ENCODE measurements at regions not wholly inside any gene's neighbourhood (a gene's known extent, or its start where the extent isn't known, plus 50 kb on each side); places are given as distances from the start of the nearest gene placed in this dataset.
"Not testable (repeated sequence)": the region's sequence is repeated elsewhere in the genome, so short reads cannot be mapped to it uniquely, and the experiment has no call there.

- intact Hi-C loops (cut with DNase I): no loop called here
- DNase-seq (no peak), ATAC-seq (no peak)
Measured at GRCh38 chr13:84812078-84812477, 929.8 kb upstream of the SLITRK1 start.

GRCh38 chr13:84810781-84811180 lies 928.5 kb upstream of the SLITRK1 start:
- ATAC-seq (no peak), DNase-seq (no peak)
- intact Hi-C loops (cut with DNase I): no loop called here

- DNase-seq: no peak
- no peak for ATAC-seq
- intact Hi-C loops (cut with DNase I): no loop called here
Measured at GRCh38 chr13:84802073-84802472, 919.8 kb upstream of the SLITRK1 start.

DNA sequence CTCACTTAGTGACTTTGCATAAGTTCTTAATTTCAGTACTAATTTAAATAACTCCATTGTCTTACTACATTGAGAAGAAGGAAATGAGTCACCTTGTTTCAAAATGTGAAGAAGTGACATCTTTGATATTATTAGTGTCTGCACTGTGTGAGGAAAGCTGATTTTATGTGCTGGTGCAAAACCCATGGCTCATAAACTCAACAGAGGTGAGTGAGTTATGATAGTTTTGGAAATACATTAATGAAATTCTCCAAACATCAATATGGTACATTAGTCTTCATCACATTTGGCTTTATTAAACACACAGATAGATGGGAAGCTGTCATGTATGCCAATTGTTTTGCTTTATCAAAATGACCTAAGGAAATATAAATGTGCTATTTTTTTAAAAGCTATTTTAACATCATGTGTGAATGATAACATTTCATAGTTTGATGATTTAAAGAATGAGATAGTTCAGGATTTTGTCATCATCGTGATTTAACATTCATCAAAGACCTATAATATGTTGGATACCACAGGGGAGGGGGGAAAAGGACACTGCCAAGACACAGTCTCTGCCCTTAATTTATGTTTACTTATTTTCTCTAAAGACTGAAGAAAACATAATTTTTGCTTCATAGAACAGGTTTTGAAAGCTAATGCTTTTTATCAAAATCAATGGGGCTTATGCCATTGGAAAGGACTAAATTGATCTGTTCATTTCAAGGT lies 902.3 kb upstream of the SLITRK1 start:
- no peak for ATAC-seq
- DNase-seq: no peak
- intact Hi-C loops (cut with DNase I): no loop called here

- ATAC-seq (no peak), DNase-seq (no peak)
- intact Hi-C loops (cut with DNase I): no loop called here
Measured at GRCh38 chr13:84777316-84777715, 895.0 kb upstream of the SLITRK1 start.

- DNase-seq (no peak), ATAC-seq (no peak)
- intact Hi-C loops (cut with DNase I): no loop called here
Measured at GRCh38 chr13:84776593-84776992, 894.3 kb upstream of the SLITRK1 start.

DNA sequence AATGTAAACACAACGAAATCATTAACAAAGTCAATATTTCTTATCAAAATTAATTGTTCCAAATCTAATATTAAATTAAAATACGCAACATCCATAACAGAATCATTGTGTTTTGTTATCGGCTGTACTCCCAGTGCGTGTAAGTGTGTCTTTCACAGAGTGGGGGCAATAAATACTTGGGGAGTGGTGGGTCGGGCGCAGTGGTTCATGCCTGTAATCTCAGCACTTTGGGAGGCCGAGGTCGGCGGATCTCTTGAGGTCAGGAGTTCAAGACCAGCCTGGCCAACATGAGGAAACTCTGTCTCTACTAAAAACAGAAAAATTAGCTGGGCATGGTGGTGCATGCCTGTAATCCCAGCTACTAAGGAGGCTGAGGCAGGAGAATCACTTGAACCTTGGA lies 893.6 kb upstream of the SLITRK1 start:
- DNase-seq; intact Hi-C loops (cut with DNase I): not testable (repeated sequence)

DNA sequence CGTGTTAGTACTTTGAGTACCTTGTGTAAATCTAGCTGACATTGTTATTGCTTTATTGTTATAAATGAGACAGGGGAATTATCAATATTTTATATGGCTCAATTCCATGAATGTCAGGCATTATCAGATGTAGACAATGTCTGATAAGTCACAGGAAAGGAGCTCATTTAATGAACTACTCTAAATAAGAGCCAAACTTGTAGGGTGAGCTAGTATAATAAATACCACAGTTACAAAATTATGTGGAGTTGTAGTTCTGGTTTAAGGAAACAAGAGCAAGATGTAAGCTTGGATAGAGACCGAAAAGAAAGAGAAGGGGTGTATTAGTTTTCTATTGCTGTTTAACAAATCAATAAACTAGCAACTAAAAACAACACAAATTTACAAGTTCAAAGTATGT lies 891.8 kb upstream of the SLITRK1 start:
- intact Hi-C loops (cut with DNase I): no loop called here
- DNase-seq (no peak), ATAC-seq (no peak)

More for the DNA sequence above, 893.6 kb upstream of the SLITRK1 start:
- not testable (repeated sequence) for ATAC-seq

DNA sequence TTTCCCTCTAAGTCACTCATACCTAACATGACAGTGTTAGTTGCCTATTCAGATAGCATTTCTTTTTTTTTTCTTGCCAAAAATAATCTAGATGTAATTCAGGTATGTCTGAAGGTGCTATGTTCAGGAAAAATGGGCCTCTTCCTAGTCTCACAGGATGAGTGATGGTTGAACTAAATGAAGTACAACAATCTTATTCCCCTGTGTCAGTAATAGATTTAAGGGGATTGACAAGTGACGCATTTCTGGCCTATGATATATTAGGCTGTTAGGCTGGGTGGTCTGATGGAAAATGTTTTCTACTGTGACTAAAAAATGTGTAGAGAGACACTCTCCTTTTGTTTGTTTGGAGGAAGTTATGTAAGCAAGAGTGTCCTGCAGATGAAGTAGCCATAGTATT lies 878.7 kb upstream of the SLITRK1 start:
- ATAC-seq (no peak), DNase-seq (no peak)
- intact Hi-C loops (cut with DNase I): no loop called here

DNA sequence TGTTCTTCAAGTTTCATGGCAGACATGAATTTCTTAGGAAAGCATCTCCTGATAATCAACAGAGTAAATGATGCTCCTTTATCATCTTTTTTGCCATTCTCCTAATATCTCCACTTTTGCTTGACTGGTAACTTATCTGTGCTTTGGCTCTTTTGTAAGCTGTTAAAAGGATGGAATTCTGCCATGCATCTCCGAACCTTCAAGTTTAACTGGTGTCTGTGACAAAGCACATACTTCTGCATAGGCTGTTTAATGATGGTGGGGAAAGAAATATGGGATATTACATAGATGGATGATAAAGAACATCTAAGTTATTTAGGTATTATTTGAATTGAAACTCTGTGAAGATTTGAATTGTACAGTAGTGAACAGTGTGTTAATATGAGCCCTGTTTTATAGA lies 866.9 kb upstream of the SLITRK1 start:
- ATAC-seq: peak in 1 of 2 donors; percentile 82
- intact Hi-C loops (cut with DNase I): no loop called here
- DNase-seq: no peak

DNA sequence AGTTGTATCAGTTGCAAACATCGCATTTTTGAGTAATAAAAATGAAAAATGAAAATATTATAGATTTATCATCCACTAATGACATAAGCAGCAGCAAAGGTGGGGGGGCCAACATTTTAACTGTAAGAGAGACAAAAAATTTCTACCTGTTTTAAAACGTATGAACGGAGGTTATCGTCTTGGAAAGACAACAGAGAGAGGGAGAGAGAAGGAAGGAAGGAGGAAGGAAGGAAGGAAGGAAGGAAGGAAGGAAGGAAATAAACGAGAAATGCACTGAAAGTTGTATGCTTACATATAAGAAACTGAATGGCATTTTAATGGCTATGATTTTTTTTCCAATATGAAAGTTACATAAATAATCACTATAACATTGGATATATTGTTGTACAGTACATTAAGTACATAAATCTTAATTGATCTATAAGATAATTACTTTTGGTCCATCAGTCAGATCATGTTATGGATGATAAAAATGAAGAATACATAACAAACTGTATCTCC lies 862.8 kb upstream of the SLITRK1 start:
- ATAC-seq (no peak), DNase-seq (no peak)
- intact Hi-C loops (cut with DNase I): no loop called here

DNA sequence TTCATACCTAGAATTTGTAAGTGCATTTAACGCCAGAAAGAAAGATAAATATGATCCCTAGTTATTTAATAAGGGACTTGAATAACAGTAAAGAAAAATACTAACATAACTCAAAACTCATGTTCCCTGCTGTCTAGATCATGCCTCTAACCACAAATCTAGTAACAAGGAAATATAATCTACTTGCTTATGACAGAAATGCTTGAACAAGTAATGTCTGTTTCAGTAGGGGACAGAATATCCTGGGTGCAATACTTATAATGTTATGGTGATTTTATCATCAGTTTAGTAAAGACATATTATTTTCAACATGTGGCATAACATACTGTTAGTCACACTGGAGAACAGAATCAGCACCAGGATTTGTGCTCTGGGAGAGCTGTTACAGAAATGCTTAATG lies 861.9 kb upstream of the SLITRK1 start:
- DNase-seq (no peak), ATAC-seq (no peak)
- intact Hi-C loops (cut with DNase I): no loop called here

DNA sequence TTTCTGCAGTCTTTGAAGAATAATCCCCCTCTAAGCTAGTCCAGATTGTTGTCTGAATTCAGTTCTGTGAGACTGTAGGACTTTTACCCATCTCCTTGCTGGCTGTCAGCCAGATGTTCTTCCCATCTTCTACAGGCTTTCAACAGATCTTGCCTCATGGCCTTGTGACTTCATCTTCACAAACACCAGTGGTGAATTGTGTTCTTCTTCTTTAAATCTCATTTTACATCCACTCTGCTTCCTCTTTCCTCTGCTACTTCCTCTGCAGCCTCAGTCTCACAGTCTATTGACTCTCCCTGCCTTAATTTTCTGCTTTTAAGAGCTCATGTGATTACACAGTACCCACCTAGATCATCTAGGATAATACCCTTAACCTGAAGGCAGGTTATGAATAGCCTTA lies 859.0 kb upstream of the SLITRK1 start:
- DNase-seq (no peak), ATAC-seq (no peak)
- intact Hi-C loops (cut with DNase I): no loop called here

- intact Hi-C loops (cut with DNase I): no loop called here
- ATAC-seq (no peak), DNase-seq (no peak)
Measured at GRCh38 chr13:84739021-84739420, 856.7 kb upstream of the SLITRK1 start.

DNA sequence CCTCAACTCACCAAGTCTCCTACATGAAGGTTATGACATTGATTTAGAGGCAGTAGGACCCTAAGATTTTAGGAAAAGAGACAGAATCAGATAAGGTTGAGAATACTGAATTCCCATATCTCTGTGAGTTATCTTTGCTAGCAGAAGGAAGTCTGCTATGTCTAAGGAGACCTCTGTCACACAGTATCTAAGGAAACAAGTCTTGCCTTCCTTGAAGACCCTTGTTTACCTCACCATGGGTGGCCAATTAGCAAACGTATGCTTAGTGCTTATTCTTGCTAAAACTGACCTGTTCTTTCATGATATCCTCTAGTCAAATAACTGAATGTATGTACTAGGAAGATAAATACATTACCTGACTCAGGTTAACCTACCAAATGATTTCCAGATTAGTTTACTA lies 855.4 kb upstream of the SLITRK1 start:
- ATAC-seq: no peak
- intact Hi-C loops (cut with DNase I): no loop called here
- DNase-seq: no peak

DNA sequence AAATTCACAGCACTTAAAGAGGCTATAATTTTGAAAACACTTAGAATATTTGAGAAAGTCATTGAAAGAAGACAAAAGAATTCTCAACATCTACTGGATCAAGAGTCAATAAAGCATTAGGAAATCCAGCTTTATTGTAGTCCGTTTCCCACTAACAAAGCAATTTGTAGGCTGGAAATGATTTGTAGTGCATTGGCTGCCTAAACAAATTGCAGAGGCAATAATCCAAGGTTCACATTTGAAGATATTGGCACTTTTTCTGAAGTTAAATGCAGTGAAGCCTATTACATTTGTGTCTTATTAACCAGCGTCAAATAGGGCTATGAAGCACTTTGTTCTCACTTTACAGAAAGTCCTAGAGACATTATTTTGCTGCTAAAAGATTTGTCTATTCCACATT lies 848.1 kb upstream of the SLITRK1 start:
- no peak for ATAC-seq
- intact Hi-C loops (cut with DNase I): no loop called here

GRCh38 chr13:84705982-84706710 lies 823.9 kb upstream of the SLITRK1 start:
- intact Hi-C loops (cut with DNase I): no loop called here
- no peak for DNase-seq
- ATAC-seq: no peak

More for the DNA sequence above, 848.1 kb upstream of the SLITRK1 start:
- DNase-seq: no peak

- ATAC-seq: no peak
- DNase-seq: no peak
- intact Hi-C loops (cut with DNase I): no loop called here
Measured at GRCh38 chr13:84702174-84702573, 819.9 kb upstream of the SLITRK1 start.

DNA sequence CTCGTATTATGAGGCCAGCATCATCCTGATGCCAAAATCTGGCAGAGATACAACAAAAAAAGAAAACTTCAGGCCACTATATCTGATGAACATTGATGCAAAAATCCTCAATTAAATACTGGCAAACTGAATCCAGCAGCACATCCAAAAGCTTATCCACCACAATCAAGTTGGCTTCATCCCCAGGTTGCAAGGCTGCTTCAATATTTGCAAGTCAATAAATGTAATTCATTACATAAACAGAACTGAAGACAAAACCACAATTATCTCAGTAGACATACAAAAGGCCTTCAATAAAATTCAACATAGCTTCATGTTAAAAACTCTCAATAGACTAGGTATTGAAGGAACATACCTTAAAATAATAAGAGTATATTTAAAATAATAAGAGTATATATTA lies 815.3 kb upstream of the SLITRK1 start:
- intact Hi-C loops (cut with DNase I); DNase-seq; ATAC-seq: not testable (repeated sequence)

DNA sequence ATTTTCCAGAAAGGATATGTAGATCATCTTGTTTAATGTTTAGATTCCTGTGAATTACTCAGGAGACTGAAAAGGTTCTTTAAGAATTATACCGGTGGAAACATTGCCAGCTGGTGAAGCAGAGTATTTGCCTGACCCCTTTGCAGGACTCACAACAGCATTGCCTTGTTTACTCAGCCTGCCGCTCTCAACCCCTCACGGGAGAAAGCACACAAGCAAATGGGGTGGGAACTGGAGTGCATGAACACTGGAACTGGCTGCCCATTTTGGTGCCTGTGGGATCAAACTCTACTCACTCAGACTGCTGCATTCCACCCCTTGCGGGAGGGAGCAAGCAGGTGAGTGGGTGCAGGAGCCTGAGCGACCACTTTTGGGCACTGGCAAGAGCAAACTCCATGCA lies 804.7 kb upstream of the SLITRK1 start:
- DNase-seq (no peak), ATAC-seq (no peak)

DNA sequence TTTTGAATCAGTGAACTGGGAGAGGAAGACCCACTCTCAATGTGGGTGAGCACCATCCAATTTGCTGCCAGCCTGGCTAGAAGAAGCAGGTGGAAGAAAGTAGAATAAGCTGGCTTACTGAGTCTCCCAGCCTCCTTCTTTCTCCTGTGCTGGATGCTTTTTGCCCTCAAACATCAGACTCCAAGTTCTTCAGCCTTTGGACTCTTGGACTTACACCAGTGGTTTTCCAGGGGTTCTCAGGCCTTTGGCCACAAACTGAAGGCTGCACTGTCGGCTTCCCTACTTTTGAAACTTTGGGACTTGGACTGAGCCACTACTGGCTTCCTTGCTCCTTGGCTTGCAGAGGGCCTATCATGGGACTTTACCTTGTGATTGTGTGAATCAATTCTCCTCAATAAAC lies 804.2 kb upstream of the SLITRK1 start:
- intact Hi-C loops (cut with DNase I): no loop called here
- DNase-seq (no peak), ATAC-seq (no peak)

More for the DNA sequence above, 804.7 kb upstream of the SLITRK1 start:
- intact Hi-C loops (cut with DNase I): no loop called here
